GM12801 (cell line): ENCODE measurements at regions not wholly inside any gene's neighbourhood (a gene's known extent, or its start where the extent isn't known, plus 50 kb on each side); places are given as distances from the start of the nearest gene placed in this dataset.

Experiments
- CTCF ChIP-seq: IDR thresholded peaks from one replicate; pipeline ENCODE4 v1.5.1; 2011; ENCODE audit warnings: control low read depth; ENCODE audit not compliant: insufficient read length; ENCODE audit errors: extremely low read depth

GRCh38 chr5:168052686-168053085 is 238.8 kb upstream of the WWC1 start:
- TF ChIP-seq CTCF = no peak

- TF ChIP-seq CTCF = no peak
These were observed 237.4 kb upstream of the WWC1 start for GRCh38 chr5:168054091-168054490.

- no peak for TF ChIP-seq CTCF
These were observed 236.2 kb upstream of the WWC1 start for GRCh38 chr5:168055141-168055683.

- no peak for TF ChIP-seq CTCF
These were observed 235.5 kb upstream of the WWC1 start for GRCh38 chr5:168055961-168056360.

- no peak for TF ChIP-seq CTCF
These were observed 234.8 kb upstream of the WWC1 start for GRCh38 chr5:168056499-168057182.

GRCh38 chr5:168057905-168058304 is 233.5 kb upstream of the WWC1 start:
- TF ChIP-seq CTCF = no peak

- TF ChIP-seq CTCF = no peak
These were observed 232.3 kb upstream of the WWC1 start for GRCh38 chr5:168059131-168059530.
